BJ (cell line): ENCODE measurements at regions not wholly inside any gene's neighbourhood (a gene's known extent, or its start where the extent isn't known, plus 50 kb on each side); places are given as distances from the start of the nearest gene placed in this dataset.
A peak's percentile ranks its signal among the peaks of the same experiment; 100 is the strongest.

Experiments used
- CTCF ChIA-PET: fragments of 350-600 bp; formaldehyde crosslinking; extraction: SDS; loops from one replicate; lab custom pipeline; 2021; ENCODE audit warnings: antibody characterized with exemption, inconsistent platforms; lab: Yijun Ruan, JAX
- POLR2A ChIA-PET: fragments of 300-600 bp; sonication (Branson Sonifier 250); formaldehyde crosslinking; extraction: SDS; loops from one replicate; lab custom pipeline; 2021; ENCODE audit warnings: antibody characterized with exemption; lab: Charles Lee
- DNase-seq: peaks from one replicate; pipeline ENCODE4 v3.0.0-alpha.2; 2011; ENCODE audit warnings: low read depth
- H3K27me3 ChIP-seq: 2 replicates; pipeline ENCODE4 v1.6.0; 2011; ENCODE audit warnings: low read length; ENCODE audit not compliant: control insufficient read depth, insufficient read depth
- H3K36me3 ChIP-seq: 2 replicates; pipeline ENCODE4 v1.5.1; 2011; ENCODE audit warnings: low read length; ENCODE audit not compliant: control insufficient read depth, insufficient read depth
- H3K4me3 ChIP-seq: 2 replicates; pipeline ENCODE4 v1.5.1; 2011; ENCODE audit warnings: low read depth, mild to moderate bottlenecking, control low read depth, low read length
- CTCF ChIP-seq: IDR thresholded peaks from 2 replicates; pipeline ENCODE4 v1.5.1; 2011; ENCODE audit warnings: low read depth, mild to moderate bottlenecking, control low read depth, inconsistent platforms, low read length, moderate library complexity; ENCODE audit not compliant: insufficient read depth

- H3K27me3 ChIP-seq: no peaks in the 10 kb centered on the region
- no peak overlapping the region for H3K4me3 ChIP-seq
- TF ChIP-seq CTCF: no peak
- CTCF ChIA-PET: interaction anchor here (0.7 to 1.7 kb wide), 6 partner anchors 10 to 242 kb away, joined by 3 to 6 read pairs (median 4); no protein-coding TSS in a partner anchor
- H3K36me3 ChIP-seq: no peaks in the 10 kb centered on the region
- no peak for DNase-seq
- POLR2A ChIA-PET: no interaction called here
Observed at GRCh38 chr1:209324901-209325871, 258.3 kb upstream of the CAMK1G start.

- DNase-seq: no peak
- POLR2A ChIA-PET: no interaction called here
- no peak for TF ChIP-seq CTCF
- no peaks in the 10 kb centered on the region for H3K36me3 ChIP-seq
- no peak overlapping the region for H3K4me3 ChIP-seq
- CTCF ChIA-PET: interaction anchor here (0.7 to 1.7 kb wide), 6 partner anchors 9 to 241 kb away, joined by 3 to 4 read pairs (median 3); no protein-coding TSS in a partner anchor
- no peaks in the 10 kb centered on the region for H3K27me3 ChIP-seq
Observed at GRCh38 chr1:209326076-209326475, 257.4 kb upstream of the CAMK1G start.

GRCh38 chr1:209326831-209327230 lies 256.7 kb upstream of the CAMK1G start:
- Histone ChIP-seq H3K27me3 (no peaks in the 10 kb centered on the region), H3K36me3 (no peaks in the 10 kb centered on the region), H3K4me3 (no peak overlapping the region)
- POLR2A ChIA-PET: no interaction called here
- CTCF ChIA-PET: interaction anchor here (1.2 kb wide), 2 partner anchors 28 to 78 kb away, joined by 3 read pairs; no protein-coding TSS in a partner anchor
- DNase-seq: no peak
- TF ChIP-seq CTCF: no peak

- TF ChIP-seq CTCF: no peak
- POLR2A ChIA-PET: no interaction called here
- H3K36me3 ChIP-seq: no peaks in the 10 kb centered on the region
- H3K4me3 ChIP-seq: no peak overlapping the region
- CTCF ChIA-PET: interaction anchor here (0.7 kb wide), 1 partner anchor 27 kb away, joined by 3 read pairs; no protein-coding TSS in a partner anchor
- H3K27me3 ChIP-seq: no peaks in the 10 kb centered on the region; the same call in 1 of the 2 replicates
- no peak for DNase-seq
Observed at GRCh38 chr1:209328196-209328595, 255.3 kb upstream of the CAMK1G start.

GRCh38 chr1:209335178-209335577 lies 248.3 kb upstream of the CAMK1G start:
- ChIA-PET CTCF (interaction anchor here (0.6 to 2.2 kb wide), 25 partner anchors 8 to 1629 kb away, joined by 3 to 11 read pairs (median 3); no protein-coding TSS in a partner anchor), POLR2A (no interaction called here)
- Histone ChIP-seq H3K4me3 (no peak overlapping the region), H3K27me3 (no peaks in the 10 kb centered on the region; the same call in 1 of the 2 replicates), H3K36me3 (no peaks in the 10 kb centered on the region)
- TF ChIP-seq CTCF: peak; percentile 84
- no peak for DNase-seq
